ENCODE measurements at regions not wholly inside any gene's neighbourhood (a gene's known extent, or its start where the extent isn't known, plus 50 kb on each side); places are given as distances from the start of the nearest gene placed in this dataset.

GRCh38 chr20:52852714-52853113, 119.4 kb upstream of the TSHZ2 start:
- Histone ChIP-seq H3K9me3 (no peaks in the 10 kb centered on the region), H3K4me3 (no peak overlapping the region), H3K36me3 (no peaks in the 10 kb centered on the region), H3K27ac (no peak overlapping the region), H3K4me1 (no peaks in the 10 kb centered on the region), H3K27me3 (replicated peaks in 1 of 7) (no peaks in the 10 kb centered on the region)
- intact Hi-C loops (cut with DNase I; ENCODE audit: low total_unique reads) = no loop called here
- DNase-seq = no peak
- 56 to 76% (median 72%) methylated on average over 3 of the region's 3 CpGs for WGBS, 5 donors
- TF ChIP-seq POLR2A (IDR thresholded peaks at IDR 0.05) = no peak
- TF ChIP-seq CTCF (IDR thresholded peaks at IDR 0.05 in 8 of 11, conservative IDR thresholded peaks at IDR 0.05 in 3 of 11) = no peak
- no peak for TF ChIP-seq POLR2AphosphoS5 (IDR thresholded peaks at IDR 0.05)

GRCh38 chr20:52847731-52848359, 124.3 kb upstream of the TSHZ2 start:
- Histone ChIP-seq H3K27ac (no peak overlapping the region), H3K4me3 (no peak overlapping the region), H3K36me3 (no peaks in the 10 kb centered on the region), H3K27me3 (replicated peaks in 1 of 7) (no peaks in the 10 kb centered on the region), H3K9me3 (no peaks in the 10 kb centered on the region), H3K4me1 (no peaks in the 10 kb centered on the region)
- TF ChIP-seq POLR2A (IDR thresholded peaks at IDR 0.05) (no peak), CTCF (IDR thresholded peaks at IDR 0.05 in 8 of 11, conservative IDR thresholded peaks at IDR 0.05 in 3 of 11) (no peak), POLR2AphosphoS5 (IDR thresholded peaks at IDR 0.05) (no peak)
- DNase-seq = no peak
- WGBS, 5 donors = 83 to 89% (median 87%) methylated on average over 2 of the region's 2 CpGs
- intact Hi-C loops (cut with DNase I; ENCODE audit: low total_unique reads) = no loop called here

- H3K9me3 ChIP-seq = no peaks in the 10 kb centered on the region
- DNase-seq = no peak
- no peaks in the 10 kb centered on the region for H3K27me3 ChIP-seq (replicated peaks in 1 of 7)
- no peaks in the 10 kb centered on the region for H3K4me1 ChIP-seq
- intact Hi-C loops (cut with DNase I; ENCODE audit: low total_unique reads) = no loop called here
- 39 to 62% (median 47%) methylated on average over 4 of the region's 4 CpGs for WGBS, 5 donors
- H3K27ac ChIP-seq = no peak overlapping the region
- H3K4me3 ChIP-seq = no peak overlapping the region
- TF ChIP-seq POLR2A (IDR thresholded peaks at IDR 0.05) (no peak), POLR2AphosphoS5 (IDR thresholded peaks at IDR 0.05) (no peak), CTCF (IDR thresholded peaks at IDR 0.05 in 8 of 11, conservative IDR thresholded peaks at IDR 0.05 in 3 of 11) (no peak)
- H3K36me3 ChIP-seq = no peaks in the 10 kb centered on the region
Measured at GRCh38 chr20:52847029-52847660, 125.0 kb upstream of the TSHZ2 start.

GRCh38 chr20:52845044-52845443, 127.1 kb upstream of the TSHZ2 start:
- TF ChIP-seq CTCF (IDR thresholded peaks at IDR 0.05 in 8 of 11, conservative IDR thresholded peaks at IDR 0.05 in 3 of 11) = no peak
- TF ChIP-seq POLR2AphosphoS5 (IDR thresholded peaks at IDR 0.05) = no peak
- no peak for TF ChIP-seq POLR2A (IDR thresholded peaks at IDR 0.05)
- Histone ChIP-seq H3K9me3 (no peaks in the 10 kb centered on the region), H3K36me3 (no peaks in the 10 kb centered on the region), H3K4me1 (no peaks in the 10 kb centered on the region), H3K27ac (no peak overlapping the region), H3K27me3 (replicated peaks in 1 of 7) (no peaks in the 10 kb centered on the region), H3K4me3 (no peak overlapping the region)
- intact Hi-C loops (cut with DNase I; ENCODE audit: low total_unique reads) = no loop called here
- no peak for DNase-seq

Data from spleen (tissue), 11 donors.